Activated effector memory CD4-positive, alpha-beta T cell treated with anti-CD3 and anti-CD28 coated beads, Interleukin-2, amount 50 U/mL, for 16 hours (primary cell): ENCODE measurements at regions not wholly inside any gene's neighbourhood (a gene's known extent, or its start where the extent isn't known, plus 50 kb on each side); places are given as distances from the start of the nearest gene placed in this dataset.

Experiments
- DNase-seq: peaks from one replicate; pipeline ENCODE4 v3.0.0-alpha.2; 2020

DNA sequence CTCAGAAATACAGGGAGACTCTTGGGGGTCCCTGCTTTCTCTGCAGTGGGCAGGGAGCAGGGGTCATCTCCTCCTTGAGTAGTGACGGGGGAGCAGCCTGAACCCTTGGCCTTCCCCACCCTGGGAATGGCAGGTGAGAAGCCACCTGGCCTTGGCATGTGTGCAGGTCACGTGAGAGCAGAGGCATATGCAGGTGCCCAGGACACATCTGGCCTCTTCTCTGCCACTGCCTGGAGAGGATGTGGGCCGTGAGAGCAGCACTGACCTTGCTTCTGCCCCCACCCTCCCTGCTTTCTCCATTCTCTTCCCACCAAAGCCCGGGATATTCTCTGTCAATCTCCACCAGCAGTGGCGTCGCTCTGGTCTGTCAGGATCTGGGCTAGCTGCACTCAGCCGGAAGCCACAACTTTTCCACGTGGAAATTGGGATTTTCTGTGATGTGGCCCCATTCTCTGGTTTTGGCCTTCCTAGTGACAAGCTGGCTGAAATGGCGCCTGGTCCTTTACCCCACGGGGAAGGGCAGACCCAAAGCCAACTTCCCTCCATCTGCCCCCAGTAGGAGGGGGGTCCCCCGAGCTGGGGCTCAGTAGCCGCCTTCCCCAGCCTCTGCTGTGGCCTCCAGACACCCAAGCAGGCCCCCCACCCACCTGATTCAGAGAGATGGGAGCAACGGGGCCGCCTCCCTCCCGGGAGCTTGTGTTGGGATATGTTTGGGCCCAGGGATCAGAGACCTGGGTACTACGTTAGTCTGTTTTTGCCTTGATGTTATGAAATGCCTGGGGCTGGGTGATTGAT is 70.4 kb upstream of the FCN1 start:
- DNase-seq = peak; percentile 37

DNA sequence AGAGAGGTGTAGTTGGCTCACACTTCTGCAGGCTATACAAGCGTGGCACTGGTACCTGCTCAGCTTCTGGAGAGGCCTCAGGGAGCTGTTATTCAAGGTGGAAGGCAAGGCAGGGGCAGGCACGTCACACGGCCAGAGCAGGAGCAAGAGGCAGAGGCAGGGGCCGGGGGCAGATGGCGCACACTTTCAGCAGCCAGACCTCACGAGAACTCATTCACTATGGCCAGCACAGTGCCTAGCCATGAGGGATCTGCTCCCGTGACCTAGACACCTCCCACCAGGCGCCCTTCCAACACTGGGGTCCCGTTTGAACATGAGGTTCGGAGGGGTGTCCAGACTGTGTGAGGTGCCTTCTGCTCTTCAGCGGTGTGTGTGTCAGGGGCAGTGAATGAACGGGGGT is 71.0 kb upstream of the FCN1 start:
- peak; percentile 21 for DNase-seq

DNA sequence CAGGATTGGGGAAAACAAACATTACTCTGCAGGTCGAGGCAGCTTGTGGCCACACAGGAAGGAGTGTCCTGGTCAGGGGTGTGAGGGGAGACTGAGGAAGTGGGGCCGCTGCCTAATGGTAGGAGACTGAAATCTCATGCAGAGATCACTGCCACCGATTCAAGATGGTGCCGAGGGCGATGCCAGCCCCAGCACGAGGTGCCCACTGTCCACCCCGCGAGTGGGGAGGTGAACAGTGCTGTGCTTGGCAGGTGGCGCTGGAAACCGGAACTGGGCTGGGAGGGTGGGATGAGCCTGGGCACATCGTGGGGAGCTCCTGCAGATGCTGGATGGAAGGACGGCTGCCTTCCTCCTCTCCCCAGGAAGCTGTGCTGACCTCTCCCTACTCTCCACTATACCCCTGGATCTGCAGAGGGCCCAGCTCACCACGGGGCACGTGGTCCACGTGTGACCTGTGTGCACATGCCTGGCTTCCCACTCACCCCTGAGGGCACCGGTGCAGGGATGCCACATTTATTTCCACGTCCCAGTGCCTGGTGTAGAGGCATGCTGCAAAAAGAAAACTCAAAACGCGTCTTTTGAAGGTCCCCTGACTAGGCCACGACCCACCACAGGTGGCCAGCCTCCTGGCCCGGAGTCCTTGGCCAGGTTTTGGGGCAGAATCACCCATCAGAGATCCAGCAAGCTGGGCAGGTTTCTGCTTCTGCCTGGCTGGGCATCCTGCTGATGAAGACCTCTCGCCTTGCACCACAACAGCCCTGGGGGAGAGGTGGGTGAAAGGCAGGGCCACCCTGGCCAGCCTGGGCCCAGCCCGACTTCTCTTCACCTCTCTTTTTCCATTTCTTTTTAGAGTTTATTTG is 71.7 kb upstream of the FCN1 start:
- peak; percentile 54 for DNase-seq

DNA sequence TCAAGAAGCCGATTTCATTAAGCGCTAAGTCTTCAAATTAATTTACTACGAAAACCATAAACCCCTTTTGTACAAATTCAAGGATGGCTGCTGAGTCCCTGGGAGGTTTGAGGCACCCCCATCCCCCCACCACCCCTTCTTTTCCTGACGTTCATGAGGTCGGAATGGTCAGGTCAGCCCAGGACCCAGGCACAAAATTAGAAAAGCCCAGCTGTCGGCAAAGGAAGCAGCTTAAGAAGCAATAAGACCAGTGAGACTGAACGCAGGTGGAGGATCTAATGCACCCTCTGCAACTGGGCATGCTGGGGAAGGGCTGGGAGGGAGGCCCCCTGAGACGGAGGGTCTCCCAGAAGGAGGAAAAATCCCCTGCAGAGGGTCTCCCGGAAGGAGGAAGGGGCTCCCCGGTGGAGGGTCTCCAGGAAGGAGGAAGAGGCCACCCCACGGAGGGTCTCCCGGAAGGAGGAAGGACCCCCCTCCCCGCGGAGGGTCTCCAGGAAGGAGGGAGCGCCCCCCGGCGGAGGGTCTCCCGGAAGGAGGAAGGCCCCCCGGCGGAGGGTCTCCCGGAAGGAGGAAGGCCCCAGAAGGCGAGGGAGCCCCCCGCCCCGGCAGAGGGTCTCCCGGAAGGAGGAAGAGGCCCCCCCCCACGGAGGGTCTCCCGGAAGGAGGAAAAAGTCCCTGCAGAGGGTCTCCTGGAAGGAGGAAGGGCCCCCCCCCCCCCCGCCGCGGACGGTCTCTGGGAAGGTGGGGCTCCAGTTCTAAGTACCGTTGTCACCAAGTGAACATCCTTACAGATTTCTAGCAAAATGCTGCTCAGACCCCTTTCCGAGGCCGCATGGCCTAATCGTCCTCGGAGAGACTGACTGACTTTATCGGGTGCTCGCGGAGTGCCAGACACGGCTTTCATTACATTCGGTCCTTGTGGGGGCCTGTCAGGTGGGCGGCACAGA is 74.4 kb upstream of the FCN1 start:
- peak; percentile 42 for DNase-seq

DNA sequence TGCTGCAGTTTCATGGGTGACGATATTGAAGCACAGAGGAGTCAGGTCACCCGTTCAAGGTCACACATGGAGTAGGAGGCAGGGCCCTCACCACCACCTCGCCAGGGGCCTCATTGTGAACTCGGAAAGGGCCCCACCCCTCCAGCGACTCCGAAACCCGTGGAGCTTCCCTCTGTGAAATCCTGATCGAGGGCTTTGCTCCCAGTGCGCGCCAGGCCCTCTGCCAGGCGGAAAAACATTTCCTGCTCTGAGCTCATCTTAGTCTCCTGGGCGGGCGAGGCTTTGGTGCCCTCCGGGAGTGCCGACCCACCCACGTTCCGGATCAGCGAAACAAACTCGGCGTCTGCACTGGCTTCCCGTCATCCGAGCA is 75.0 kb upstream of the FCN1 start:
- peak; percentile 38 for DNase-seq

DNA sequence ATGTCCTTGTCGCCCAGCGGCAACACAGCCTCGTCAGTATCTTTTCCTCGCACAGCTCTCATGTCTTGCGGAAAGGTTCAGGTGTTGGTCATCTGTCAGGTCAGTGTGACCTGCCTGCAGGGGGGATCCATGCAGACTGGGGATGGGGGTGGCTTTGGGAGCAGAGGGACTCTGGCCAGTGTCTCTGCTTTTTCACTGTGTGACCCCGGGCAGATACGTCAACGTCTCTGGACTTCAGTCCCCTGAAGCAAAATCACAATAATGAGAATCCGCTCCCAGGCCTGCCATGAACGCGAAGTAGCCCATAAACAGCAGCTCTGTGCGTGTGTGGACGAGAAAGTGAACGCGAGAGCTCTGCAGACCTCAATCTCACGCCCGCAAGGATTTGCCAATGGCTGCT is 75.7 kb upstream of the FCN1 start:
- DNase-seq = peak; percentile 48

DNA sequence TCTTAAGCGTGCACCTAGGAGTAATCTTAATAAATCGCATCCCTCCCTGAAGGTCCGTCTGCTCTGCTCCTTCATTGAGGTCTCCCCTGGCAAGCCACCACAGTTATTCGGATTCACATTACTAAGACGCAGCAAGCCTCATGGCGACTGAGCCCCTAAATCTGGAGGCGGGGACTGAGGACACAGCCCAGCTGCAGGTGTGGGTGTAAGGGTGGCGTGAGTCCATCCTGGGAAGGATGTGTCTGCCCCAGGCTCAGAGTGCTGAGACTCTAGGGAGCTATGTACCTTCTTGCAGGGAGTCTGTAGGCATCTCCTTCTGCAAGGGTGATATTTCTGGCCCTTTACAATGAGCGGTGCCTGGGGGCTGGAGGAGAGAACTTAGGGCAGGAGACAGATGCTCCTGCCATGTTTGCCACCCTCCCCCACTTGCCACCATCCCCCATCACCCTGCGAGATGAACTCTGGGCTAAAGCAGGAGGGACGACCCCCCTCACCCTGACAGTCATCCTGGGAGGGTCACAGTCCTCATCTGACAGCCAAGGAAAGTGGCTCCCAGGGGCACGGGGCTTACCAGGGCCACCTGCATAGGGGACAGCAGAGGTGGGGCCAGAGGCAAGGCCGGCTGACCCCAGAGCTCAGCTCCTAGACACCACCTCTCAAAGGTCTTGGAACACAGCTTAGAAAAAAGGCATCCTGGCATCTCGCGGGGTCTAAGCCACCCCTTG is 76.4 kb upstream of the FCN1 start:
- peak; percentile 43 for DNase-seq

DNA sequence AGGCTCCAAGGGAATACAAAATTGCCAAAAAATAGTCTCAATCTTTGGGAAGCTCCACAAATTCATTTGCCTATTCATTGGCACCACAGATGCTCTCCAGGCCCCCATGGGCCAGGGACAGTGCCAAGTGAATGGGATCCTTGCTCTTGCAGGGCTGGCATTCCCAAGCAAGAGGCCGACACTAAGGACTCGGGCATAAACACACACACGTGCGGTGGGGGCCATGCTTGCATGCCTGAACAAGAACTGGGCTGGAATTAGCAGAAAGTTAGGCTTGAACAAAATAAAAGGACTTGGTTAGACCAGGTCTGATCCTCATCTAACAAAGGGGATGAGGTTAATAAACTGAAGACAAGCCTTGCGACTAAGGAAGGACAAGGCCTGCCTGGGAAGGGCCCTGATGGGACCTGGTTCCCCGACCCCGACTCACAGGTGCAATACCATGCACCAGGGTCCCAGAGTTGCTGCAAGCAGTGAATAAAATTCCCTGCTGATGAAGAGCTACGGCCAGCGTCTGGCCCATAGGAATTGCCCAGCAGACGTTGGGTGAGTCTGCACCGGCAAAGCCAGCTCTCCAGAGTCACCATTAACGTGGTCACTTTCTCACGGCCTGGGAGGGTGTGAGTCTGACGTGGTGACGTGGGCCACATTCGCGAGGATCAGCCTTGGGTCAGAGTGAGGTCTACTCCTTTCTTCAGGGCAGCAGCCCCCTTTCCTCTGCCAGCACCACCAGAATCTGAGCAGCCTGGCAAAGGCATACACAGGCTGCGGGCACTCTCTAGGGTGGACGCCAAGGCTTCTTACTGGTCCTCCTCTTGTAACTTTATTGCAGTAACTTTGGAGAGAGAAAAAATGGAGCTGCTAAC is 77.4 kb upstream of the FCN1 start:
- DNase-seq = peak; percentile 50

DNA sequence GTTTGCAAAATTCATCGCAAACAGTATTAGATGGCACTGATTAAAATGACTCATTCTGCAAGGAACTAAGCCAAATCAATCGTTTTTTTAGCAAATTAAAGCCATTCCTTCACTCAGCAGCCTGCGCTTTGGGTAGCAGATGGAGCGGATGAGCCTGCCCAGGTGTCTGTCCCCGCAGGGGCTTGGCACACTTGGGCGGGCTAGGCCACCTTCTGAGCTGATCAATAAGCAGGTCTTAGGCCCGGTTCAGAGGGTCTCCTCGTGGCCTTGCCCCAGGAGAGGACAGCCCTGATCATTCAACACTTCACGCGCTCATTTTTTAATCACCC is 78.0 kb upstream of the FCN1 start:
- DNase-seq = peak; percentile 16

DNA sequence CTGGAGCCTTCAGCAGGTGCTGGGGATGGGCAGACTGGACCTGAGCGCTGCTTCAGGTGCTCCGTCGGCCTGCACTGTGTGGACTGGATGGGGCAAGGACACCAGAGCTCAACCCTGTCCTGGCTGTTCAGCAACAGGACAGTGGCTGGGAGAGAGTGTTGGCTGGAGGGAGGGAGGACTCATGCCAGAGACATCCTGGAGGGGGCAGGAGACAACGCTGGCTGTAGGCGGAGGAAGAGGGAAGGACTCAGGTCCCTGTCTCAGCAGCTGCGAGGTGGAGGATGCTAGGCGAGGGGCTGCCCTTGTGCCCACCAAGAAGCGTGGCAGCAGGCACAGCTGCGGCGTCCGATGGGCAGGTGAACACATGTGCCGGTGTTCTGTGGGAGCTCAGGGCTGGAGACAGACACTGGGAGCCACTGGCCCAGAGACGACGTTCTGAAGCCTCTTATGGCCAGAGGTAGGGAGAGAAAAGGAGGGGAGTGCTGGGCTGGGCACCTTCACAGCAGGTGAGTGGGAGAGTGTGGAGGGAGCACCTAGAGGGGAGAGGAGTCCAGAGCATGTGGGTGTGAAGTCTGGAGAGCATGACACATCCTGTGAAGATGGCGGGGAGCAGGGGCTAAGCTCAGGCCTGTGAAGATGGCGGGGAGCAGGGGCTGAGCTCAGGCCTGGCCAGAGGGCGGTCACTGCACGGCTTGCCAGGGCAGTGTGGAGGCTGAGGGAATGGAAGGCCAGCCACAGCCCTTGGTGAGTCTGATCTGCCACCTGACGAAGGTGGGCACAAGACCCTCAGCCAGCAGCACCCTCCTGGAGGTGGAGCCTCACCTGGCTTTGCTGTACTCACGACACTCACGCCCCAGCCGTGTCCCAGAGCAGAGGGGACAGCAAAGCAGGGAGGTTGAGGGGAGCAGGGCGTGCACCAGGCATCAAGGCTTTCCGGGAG is 79.1 kb upstream of the FCN1 start:
- peak; percentile 53 for DNase-seq

DNA sequence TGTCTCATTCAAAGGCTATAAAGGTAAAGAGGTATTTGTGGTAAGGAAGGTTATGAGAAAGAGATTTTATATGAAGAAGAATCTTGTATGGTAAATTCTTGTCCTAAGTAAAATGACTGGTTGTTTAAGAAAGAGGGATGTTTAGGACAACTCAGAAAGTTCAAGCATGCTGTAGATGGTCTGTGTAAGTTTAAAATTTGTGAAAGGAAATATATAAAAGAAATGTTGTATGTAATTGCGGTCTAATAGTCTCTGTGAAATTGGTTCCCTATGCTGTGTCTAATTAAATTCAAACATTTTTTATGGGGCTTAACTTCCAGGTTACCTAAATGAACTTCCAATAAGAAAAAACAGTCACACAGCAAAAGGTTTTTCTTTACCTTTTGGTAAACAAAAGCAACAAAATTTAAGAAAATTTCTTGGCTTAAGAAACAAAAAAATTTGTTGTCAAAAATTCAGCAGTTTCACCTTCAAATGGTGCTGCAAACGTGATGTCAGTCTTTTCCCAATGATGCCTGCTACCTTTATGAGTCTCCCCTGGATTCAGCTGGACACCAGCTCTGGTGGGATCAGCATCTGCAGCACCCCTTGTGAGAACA is 83.0 kb upstream of the FCN1 start:
- DNase-seq = no peak

DNA sequence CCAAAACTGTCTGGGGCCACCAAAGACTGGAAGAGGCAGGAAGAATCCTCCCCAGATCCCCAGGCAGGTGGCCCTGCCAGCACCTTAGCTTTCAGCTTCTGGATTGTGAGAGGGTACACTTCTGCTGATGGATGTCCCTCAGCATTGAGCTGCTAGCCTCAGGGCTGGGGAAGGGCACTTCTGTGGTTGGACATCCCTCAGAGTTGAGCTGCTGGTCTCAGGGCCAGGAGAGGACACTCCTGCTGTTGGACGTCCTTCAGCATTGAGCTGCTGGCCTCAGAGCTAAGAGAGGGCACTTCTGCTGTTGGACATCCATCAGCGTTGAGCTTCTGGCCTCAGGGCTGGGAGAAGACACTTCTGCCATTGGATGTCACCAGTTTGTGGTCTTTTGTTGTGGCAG is 83.8 kb upstream of the FCN1 start:
- peak; percentile 44 for DNase-seq

DNA sequence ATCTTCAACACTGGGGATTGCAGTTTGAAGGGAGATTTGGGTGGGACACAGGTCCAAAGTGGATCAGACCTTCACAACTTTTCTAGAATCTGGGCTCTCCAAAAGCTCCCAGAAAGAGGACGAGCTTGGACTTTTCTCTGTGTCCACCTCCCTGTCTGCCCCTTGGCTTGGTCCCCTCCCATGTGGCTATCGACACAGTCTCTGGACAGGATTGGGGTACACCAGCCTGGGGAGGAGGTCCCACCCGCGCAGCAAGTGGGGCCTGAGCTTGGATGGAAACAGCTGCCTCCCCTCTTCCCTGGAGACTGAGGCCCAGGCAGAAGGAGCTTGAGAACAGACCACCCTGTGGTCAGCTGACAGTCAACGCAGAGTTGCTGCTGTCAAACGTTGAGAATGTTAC is 84.6 kb upstream of the FCN1 start:
- peak; percentile 9 for DNase-seq

DNA sequence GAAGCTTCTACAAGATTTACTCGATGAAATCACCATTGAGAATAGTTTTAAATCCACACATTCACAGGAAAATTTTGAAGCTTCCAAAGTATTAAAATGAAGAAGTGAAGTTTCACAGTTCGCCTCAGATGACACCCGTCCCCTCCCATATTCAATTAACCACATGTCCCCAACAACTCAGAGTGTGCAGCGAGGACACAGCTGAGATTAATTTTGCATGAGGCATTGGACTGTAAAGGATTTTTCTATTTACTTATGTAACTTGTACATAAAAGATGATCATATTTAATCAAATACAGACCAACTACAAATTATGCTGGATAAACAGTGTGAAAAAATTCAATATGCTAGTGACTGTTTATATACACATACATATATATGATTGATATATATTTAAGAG is 84.7 kb upstream of the OLFM1 start:
- DNase-seq = no peak

DNA sequence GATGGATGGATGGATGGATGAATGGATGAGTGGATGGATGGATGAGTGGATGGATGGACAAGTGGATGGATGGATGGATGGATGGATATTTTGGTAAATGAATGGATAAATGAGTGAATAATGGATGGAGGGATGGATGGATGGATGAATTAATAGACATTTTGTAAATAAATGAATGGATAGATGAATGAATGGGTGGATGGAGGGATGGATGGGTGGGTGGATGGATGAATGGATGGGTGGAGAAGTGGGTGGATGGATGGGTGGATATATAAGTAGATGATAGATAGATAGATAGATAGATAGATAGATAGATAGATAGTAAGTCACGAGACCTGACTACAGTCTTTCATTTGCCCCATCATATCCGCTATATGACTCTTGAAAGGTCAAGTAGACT is 82.7 kb upstream of the OLFM1 start:
- DNase-seq = no peak

DNA sequence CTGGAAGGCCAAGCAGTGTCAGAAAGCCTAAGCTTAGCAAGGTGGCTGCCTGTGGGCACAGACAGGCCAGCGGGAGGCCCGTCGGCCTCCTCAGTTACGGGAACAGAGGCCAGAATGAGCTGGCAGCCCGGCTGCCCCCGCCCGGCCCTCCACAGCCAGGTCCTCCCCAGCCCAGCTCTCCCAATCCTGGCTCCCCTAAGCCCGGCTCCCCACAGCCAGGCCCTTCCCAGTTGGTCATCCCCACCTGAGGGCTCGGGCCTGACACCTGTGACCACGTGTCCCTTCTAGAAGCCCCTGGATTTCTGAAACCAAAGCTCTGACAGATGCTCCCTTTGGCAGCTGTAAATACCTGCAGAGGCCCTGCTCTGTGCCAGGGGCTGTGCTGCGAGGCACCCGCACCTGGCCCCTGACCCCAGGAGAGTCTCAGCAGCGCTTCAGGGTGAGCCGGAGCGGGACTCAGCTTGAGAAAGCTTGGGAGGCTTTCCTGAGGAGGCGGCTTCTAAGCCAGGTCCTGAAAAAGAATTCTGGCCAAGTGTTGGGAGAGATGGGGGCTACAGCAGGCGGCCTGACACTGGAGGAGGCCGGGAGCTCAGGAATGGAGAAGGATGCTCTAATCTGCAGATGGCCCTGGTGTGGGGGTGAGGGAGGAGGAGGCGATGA is 80.4 kb upstream of the OLFM1 start:
- no peak for DNase-seq

DNA sequence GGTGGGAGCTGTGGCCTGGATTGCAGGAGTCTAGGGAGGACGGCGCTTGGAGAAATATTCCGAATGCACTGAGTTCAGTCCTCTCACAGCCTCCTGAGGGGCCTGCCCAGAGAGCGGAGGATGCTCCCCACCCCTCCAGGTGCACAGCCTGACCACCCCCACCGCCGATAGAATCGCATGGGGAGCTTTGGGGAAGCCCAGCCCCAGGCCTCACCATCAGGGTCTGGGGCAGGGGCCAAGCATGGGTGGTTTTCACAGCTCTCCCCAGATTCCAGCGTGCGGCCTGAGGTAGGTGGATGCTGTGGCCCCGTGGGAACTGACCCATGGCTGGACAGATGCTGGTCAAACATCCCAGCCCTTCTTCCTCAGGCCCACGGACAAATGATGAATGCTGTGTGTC is 79.9 kb upstream of the OLFM1 start:
- DNase-seq = no peak

DNA sequence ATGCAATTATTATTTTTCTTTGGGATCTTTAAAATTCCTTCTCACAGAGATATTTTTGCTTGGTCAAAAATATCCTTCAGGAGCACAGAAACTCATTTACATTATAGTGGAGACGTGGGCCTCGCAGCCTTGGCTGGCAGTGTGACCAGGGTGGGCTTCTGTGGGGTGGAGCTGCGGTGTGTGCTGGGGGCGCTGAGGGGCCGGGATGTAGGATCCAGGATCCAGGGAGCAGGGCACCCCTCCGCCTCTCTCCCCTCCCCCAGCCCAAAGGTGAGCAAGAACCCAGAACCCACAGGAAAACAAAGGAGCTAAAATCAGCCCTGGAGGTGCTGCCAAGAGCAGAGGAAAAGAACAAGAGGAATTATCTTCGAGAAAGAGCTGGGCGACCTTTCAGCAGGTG is 79.1 kb upstream of the OLFM1 start:
- DNase-seq = no peak

DNA sequence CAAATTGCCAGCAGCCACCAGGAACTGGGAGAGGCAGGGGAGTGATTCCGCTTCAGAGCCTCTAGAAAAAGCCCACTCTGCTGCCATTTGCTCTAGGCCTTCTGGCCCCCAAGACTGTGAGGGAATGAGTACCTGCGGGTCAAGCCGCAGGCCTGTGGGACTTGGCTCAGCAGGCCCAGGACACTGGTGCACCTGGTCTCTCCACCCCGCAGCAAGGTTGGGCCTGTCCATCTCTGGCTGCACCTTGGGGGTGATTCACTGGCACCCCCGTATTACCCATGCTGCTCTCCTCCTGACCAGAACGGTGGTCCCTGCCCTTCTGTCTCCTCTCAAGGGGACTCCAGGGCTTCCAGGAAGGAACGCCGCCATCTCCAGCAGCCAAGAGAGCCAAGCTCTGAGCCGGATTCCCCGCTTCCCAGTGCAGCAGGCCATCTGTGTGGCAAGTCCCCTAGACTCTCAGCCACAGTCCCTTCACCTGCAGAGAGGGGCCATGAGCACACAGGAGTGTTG is 78.4 kb upstream of the OLFM1 start:
- DNase-seq = no peak
